Heart left ventricle (tissue), 16 donors: ENCODE measurements at regions not wholly inside any gene's neighbourhood (a gene's known extent, or its start where the extent isn't known, plus 50 kb on each side); places are given as distances from the start of the nearest gene placed in this dataset.

ENCODE experiments used
- ATAC-seq, 4 donors: fragments of 200-7000 bp; cut with Tn5 transposase; one replicate each; pipeline ENCODE4 v1.9.1; 2020 to 2022; ENCODE audit warnings: moderate library complexity in 4 of 4, mild to moderate bottlenecking in 3 of 4, moderate number of reproducible peaks in 1 of 4
- DNase-seq, 5 donors: peaks; one replicate each; pipeline ENCODE4 v3.0.0-alpha.2; 2020
- H3K27ac ChIP-seq, 12 donors: fragments of 200-600 bp; sonication (generic) in 4 of 12; one replicate each; pipeline versions ENCODE4 v1.5.0 to v1.8.0; 2016 to 2022; ENCODE audit warnings: mild to moderate bottlenecking in 2 of 12
- H3K27me3 ChIP-seq, 9 donors: fragments of 200-600 bp; sonication (generic) in 2 of 9; one replicate each; pipeline versions ENCODE4 v1.5.1 to v1.8.0; 2016 to 2022; ENCODE audit warnings: mild to moderate bottlenecking in 3 of 9
- H3K36me3 ChIP-seq, 9 donors: fragments of 200-600 bp; sonication (generic) in 2 of 9; one replicate each; pipeline versions ENCODE4 v1.5.0 to v1.8.0; 2018 to 2022; ENCODE audit warnings: mild to moderate bottlenecking in 2 of 9
- H3K4me1 ChIP-seq, 12 donors: fragments of 200-600 bp; sonication (generic) in 4 of 12; one replicate each; pipeline versions ENCODE4 v1.5.0 to v1.8.0; 2016 to 2022; ENCODE audit warnings: mild to moderate bottlenecking in 3 of 12
- H3K4me3 ChIP-seq, 12 donors: fragments of 200-600 bp; sonication (generic) in 4 of 12; one replicate each; pipeline versions ENCODE4 v1.5.0 to v1.8.0; 2017 to 2022; ENCODE audit warnings: mild to moderate bottlenecking in 9 of 12, moderate library complexity in 4 of 12
- H3K9me3 ChIP-seq, 12 donors: fragments of 200-600 bp; sonication (generic) in 4 of 12; one replicate each; pipeline versions ENCODE4 v1.5.0 to v1.8.0; 2016 to 2022; ENCODE audit warnings: mild to moderate bottlenecking in 1 of 12
- CTCF ChIP-seq, 12 donors: fragments of 200-600 bp; sonication (generic) in 4 of 12; IDR thresholded peaks; one replicate each; pipeline versions ENCODE4 v1.5.0 to v1.8.0; 2018 to 2022; ENCODE audit warnings: antibody characterized with exemption in 12 of 12, mild to moderate bottlenecking in 5 of 12
- POLR2A ChIP-seq, 2 donors: fragments of 450-650 bp; IDR thresholded peaks; one replicate each; pipeline ENCODE4 v1.6.1; 2017; ENCODE audit warnings: antibody characterized with exemption in 2 of 2, mild to moderate bottlenecking in 2 of 2, moderate library complexity in 2 of 2
- WGBS, 4 donors: extraction: QIAGEN DNeasy Blood & Tissue Kit in 2 of 4; methylation state at CpG; one replicate each; pipeline versions ENCODE4 v1.1.5 to v1.1.7; 2013 to 2018; 5-methylcytosine and 5-hydroxymethylcytosine counted together
- intact Hi-C, 10 donors: fragments of 100-400 bp; cut with DNase I; formaldehyde crosslinking; loops; one replicate each; pipeline versions ENCODE4 v1.11.1 to v1.14.2; 2022
- donor health status: ischemic (EF 13 %, LVEDD 7.1; RV severe dilation, severe dysfunction).
- donor health status: healthy with polysubstance abuse.
- donor health status: DM: no; HTN: yes; CAD: no.
- donor health status: DM: no; HTN: no; CAD: no.
- donor health status: ischemic (EF 25% LVEDD 6.9; RV normal size, moderate dysfunction).
- donor health status: ischemic (EF 25% LVEDD 5.7; RV mildly dilated, moderate dysfunction).
- donor health status: healthy.
- donor health status: DM: yes; HTN: yes; CAD: no.
- donor health status: ischemic (EF 35%, LVEDD 5.7; RV mildly dilated, moderate dysfunction).
- donor health status: nonischemic (EF 11% LVEDD 7.7; RV severe dilation, severe dysfunction).
- donor health status: DM: yes; HTN: yes; CAD: no.
- donor health status: PGD.
- donor health status: ischemic (EF 29% LVEDD 5.4; RV normal size, mild dysfunction).
- donor health status: nonischemic (EF 23%, LVEDD 6.1; RV moderate dilation, normal function).

DNA sequence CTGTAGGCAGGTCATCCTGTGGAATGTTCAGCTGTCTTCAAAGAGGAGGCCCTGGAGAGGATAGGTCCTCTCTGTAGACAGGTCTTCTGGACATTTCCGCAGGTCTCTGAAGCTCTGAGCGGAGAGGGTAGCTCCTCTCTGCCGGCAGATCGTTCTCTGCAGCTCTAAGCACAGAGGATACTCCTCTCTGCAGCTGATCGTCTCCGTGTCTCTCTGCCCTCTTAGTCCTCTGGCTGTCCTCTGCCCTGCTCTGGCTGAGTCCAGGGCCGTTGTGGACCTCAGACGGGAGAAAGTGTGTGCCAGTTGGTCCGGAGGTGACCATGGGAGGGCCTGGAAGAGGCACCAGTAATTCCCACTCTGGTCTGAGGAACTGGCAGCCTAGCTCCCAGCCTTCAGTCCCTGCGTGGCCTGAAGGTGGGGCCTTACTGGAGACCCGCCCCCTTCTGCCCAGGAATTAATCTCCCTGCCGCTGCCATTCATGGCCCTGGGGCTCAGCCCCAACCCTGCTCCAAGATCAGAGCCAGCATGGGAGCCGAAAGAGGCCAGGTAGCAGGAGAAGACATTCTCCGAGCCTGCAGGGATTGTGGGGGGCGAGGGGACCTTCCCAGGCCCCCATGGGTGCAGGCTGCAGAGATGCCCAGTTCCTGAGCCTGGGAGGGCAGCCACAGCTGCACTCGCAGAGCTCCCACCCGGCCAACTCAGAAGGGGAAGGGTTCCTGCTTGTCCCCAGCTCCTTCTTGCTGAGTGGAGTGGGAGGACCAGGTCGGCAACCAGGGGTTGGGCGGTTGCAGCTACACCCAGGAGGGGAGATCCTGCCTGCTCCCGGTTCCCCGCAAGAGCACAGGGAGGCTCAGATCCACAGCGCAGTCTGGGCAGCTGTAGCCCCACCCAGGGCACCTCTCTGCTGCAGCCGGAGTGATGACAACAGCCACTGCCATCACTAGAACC is 488.7 kb downstream of the RSL24D1 start:
- Histone ChIP-seq H3K9me3 (peaks cover 0 to 4% (median 0%) of the 10 kb centered on the region in 12 donors), H3K36me3 (no peaks in the 10 kb centered on the region), H3K4me1 (no peaks in the 10 kb centered on the region), H3K4me3 (no peak overlapping the region), H3K27ac (no peak overlapping the region), H3K27me3 (no peaks in the 10 kb centered on the region)
- no peak for ATAC-seq
- no peak for TF ChIP-seq CTCF (IDR thresholded peaks at IDR 0.05)
- no peak for TF ChIP-seq POLR2A (IDR thresholded peaks at IDR 0.05)
- WGBS, 4 donors, result 82 to 88% (median 83%) methylated on average over 11 to 23 of the region's 23 CpGs
- no peak for DNase-seq
- intact Hi-C loops, result no loop called here

GRCh38 chr15:54687628-54688027 is 509.1 kb downstream of the RSL24D1 start:
- intact Hi-C loops, result no loop called here
- TF ChIP-seq POLR2A (IDR thresholded peaks at IDR 0.05) (no peak), CTCF (IDR thresholded peaks at IDR 0.05) (no peak)
- Histone ChIP-seq H3K9me3 (no peaks in the 10 kb centered on the region), H3K27me3 (no peaks in the 10 kb centered on the region), H3K4me1 (no peaks in the 10 kb centered on the region), H3K36me3 (no peaks in the 10 kb centered on the region), H3K27ac (no peak overlapping the region), H3K4me3 (no peak overlapping the region)
- DNase-seq (no peak), ATAC-seq (no peak)
- 62 to 70% (median 66%) methylated on average over 10 of the region's 10 CpGs for WGBS, 4 donors
